Suprapubic skin (tissue), 4 donors: ENCODE measurements at regions not wholly inside any gene's neighbourhood (a gene's known extent, or its start where the extent isn't known, plus 50 kb on each side); places are given as distances from the start of the nearest gene placed in this dataset.
"Not testable (repeated sequence)": the region's sequence is repeated elsewhere in the genome, so short reads cannot be mapped to it uniquely, and the experiment has no call there.

Experiments used
- DNase-seq, 2 donors: peaks; one replicate each; pipeline ENCODE4 v3.0.0-alpha.2; 2019; ENCODE audit warnings: low spot score in 2 of 2
- H3K27ac ChIP-seq: fragments of 200-600 bp; sonication (generic); one replicate; pipeline ENCODE4 v1.5.1; 2019
- H3K27me3 ChIP-seq: fragments of 200-600 bp; sonication (generic); one replicate; pipeline ENCODE4 v1.5.1; 2019
- H3K36me3 ChIP-seq: fragments of 200-600 bp; sonication (generic); one replicate; pipeline ENCODE4 v1.5.1; 2019
- H3K4me1 ChIP-seq: fragments of 200-600 bp; sonication (generic); one replicate; pipeline ENCODE4 v1.5.1; 2019
- H3K4me3 ChIP-seq: fragments of 200-600 bp; sonication (generic); one replicate; pipeline ENCODE4 v1.5.1; 2019; ENCODE audit warnings: mild to moderate bottlenecking
- H3K9me3 ChIP-seq: fragments of 200-600 bp; sonication (generic); one replicate; pipeline ENCODE4 v1.5.1; 2019
- CTCF ChIP-seq, 2 donors: fragments of 200-600 bp in 1 of 2; fragments of 450-650 bp in 1 of 2; sonication (generic) in 1 of 2; IDR thresholded peaks; one replicate each; pipeline ENCODE4 v1.5.1; 2016 to 2019; ENCODE audit warnings: antibody characterized with exemption in 2 of 2, mild to moderate bottlenecking in 1 of 2, moderate library complexity in 1 of 2
- EP300 ChIP-seq: sonication (generic); formaldehyde crosslinking; IDR thresholded peaks from one replicate; pipeline ENCODE4 v1.6.1; 2017; ENCODE audit warnings: antibody characterized with exemption
- POLR2A ChIP-seq, 2 donors: fragments of 450-650 bp; IDR thresholded peaks; one replicate each; pipeline ENCODE4 v1.6.1; 2017; ENCODE audit warnings: antibody characterized with exemption in 2 of 2, mild to moderate bottlenecking in 2 of 2, moderate library complexity in 2 of 2
- POLR2AphosphoS5 ChIP-seq, 3 donors: sonication (generic); formaldehyde crosslinking; IDR thresholded peaks; one replicate each; pipeline ENCODE4 v1.6.1; 2017; ENCODE audit warnings: antibody characterized with exemption in 3 of 3
- WGBS: methylation state at CpG from one replicate; pipeline ENCODE4 v1.1.5; 2018; 5-methylcytosine and 5-hydroxymethylcytosine counted together

GRCh38 chr7:142519079-142520078 lies 229.9 kb upstream of the PRSS1 start:
- Histone ChIP-seq H3K27ac (no peak overlapping the region), H3K4me1 (peaks cover 21% of the 10 kb centered on the region), H3K9me3 (no peaks in the 10 kb centered on the region), H3K27me3 (no peaks in the 10 kb centered on the region), H3K4me3 (no peak overlapping the region), H3K36me3 (no peaks in the 10 kb centered on the region)
- 67% methylated on average over 5 of the region's 5 CpGs for WGBS
- no peak for DNase-seq
- no peak for TF ChIP-seq EP300
- no peak for TF ChIP-seq CTCF (IDR thresholded peaks at IDR 0.05)

GRCh38 chr7:142516038-142516501 lies 233.2 kb upstream of the PRSS1 start:
- Histone ChIP-seq H3K27ac (no peak overlapping the region), H3K9me3 (no peaks in the 10 kb centered on the region), H3K4me3 (no peak overlapping the region), H3K4me1 (peaks cover 21% of the 10 kb centered on the region), H3K36me3 (no peaks in the 10 kb centered on the region), H3K27me3 (no peaks in the 10 kb centered on the region)
- no peak for DNase-seq
- TF ChIP-seq POLR2A (IDR thresholded peaks at IDR 0.05): no peak
- no peak for TF ChIP-seq POLR2AphosphoS5 (IDR thresholded peaks at IDR 0.05)
- no peak for TF ChIP-seq EP300
- TF ChIP-seq CTCF (IDR thresholded peaks at IDR 0.05): peak; percentile 26 to 59
- 8% methylated on average over 3 of the region's 3 CpGs for WGBS

- H3K36me3 ChIP-seq, H3K27ac ChIP-seq, H3K4me3 ChIP-seq, H3K9me3 ChIP-seq, H3K27me3 ChIP-seq, DNase-seq: not testable (repeated sequence)
- H3K4me1 ChIP-seq: peaks cover 15% of the 10 kb centered on the region
- WGBS: 68% methylated on average over 1 of the region's 1 CpG
Observed at GRCh38 chr7:142514716-142515115, 234.6 kb upstream of the PRSS1 start.

- WGBS: 58% methylated on average over 5 of the region's 5 CpGs
- no peak for TF ChIP-seq EP300
- TF ChIP-seq POLR2AphosphoS5 (IDR thresholded peaks at IDR 0.05): no peak
- TF ChIP-seq CTCF (IDR thresholded peaks at IDR 0.05): no peak
- no peak for TF ChIP-seq POLR2A (IDR thresholded peaks at IDR 0.05)
- H3K36me3 ChIP-seq: no peaks in the 10 kb centered on the region
- no peak for DNase-seq
- peaks cover 14% of the 10 kb centered on the region for H3K4me1 ChIP-seq
- no peak overlapping the region for H3K27ac ChIP-seq
- no peaks in the 10 kb centered on the region for H3K9me3 ChIP-seq
- no peaks in the 10 kb centered on the region for H3K27me3 ChIP-seq
- no peak overlapping the region for H3K4me3 ChIP-seq
Observed at GRCh38 chr7:142513178-142513955, 235.9 kb upstream of the PRSS1 start.

- DNase-seq: no peak
- Histone ChIP-seq H3K36me3 (no peaks in the 10 kb centered on the region), H3K27ac (no peak overlapping the region), H3K27me3 (no peaks in the 10 kb centered on the region), H3K9me3 (no peaks in the 10 kb centered on the region), H3K4me3 (no peak overlapping the region), H3K4me1 (peaks cover 20% of the 10 kb centered on the region)
- WGBS: 80% methylated on average over 7 of the region's 7 CpGs
- no peak for TF ChIP-seq POLR2AphosphoS5 (IDR thresholded peaks at IDR 0.05)
- no peak for TF ChIP-seq CTCF (IDR thresholded peaks at IDR 0.05)
- TF ChIP-seq EP300: no peak
- no peak for TF ChIP-seq POLR2A (IDR thresholded peaks at IDR 0.05)
Observed at GRCh38 chr7:142511801-142512200, 237.5 kb upstream of the PRSS1 start.
